GM12891 (cell line): ENCODE measurements at regions not wholly inside any gene's neighbourhood (a gene's known extent, or its start where the extent isn't known, plus 50 kb on each side); places are given as distances from the start of the nearest gene placed in this dataset.

Experiments used
- PAX5 ChIP-seq: IDR thresholded peaks from 2 replicates; pipeline ENCODE4 v1.6.1; 2011; ENCODE audit warnings: low read length, moderate library complexity, mild to moderate bottlenecking; ENCODE audit not compliant: insufficient read depth, severe bottlenecking
- POLR2AphosphoS5 ChIP-seq: IDR thresholded peaks from 2 replicates; pipeline ENCODE4 v1.6.1; 2011; ENCODE audit warnings: low read depth, low read length, control low read depth

DNA sequence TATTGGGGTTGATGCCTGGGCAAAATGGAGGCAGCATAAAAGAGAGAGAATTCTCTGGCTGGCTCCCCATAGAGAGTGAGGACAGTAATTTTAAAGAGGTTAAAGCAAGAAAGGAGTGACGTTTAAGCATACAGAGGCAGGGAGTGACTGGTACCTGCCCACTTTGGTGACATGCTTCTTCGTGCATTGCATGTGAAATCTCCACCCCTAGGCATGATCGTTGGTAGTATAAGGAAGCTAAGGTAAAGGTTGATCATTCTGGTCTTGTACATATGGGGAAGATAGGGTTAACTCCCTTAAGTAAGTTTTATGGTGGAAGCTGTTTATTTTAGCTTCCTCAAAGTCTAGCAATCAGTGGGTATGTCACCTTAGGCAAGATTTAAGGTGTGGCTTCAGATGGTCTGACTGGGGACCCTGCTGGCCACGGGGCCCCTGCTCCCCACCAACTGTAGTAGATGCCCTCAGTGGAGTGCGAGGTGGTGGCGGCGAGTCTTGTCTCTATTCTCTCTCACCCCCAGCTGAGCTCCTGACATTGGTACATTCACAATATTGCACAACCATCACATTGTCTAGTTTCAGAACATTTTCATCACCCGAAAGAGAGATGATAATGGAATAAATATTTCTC lies 797.5 kb upstream of the SPRY2 start:
- TF ChIP-seq POLR2AphosphoS5 (no peak), PAX5 (no peak)
